Mesenchymal stem cell (in vitro differentiated cells and primary cell): ENCODE measurements at regions not wholly inside any gene's neighbourhood (a gene's known extent, or its start where the extent isn't known, plus 50 kb on each side); places are given as distances from the start of the nearest gene placed in this dataset.

Experiments
- DNase-seq: peaks from one replicate; pipeline ENCODE4 v3.0.0-alpha.2; 2013
- H2AFZ ChIP-seq: one replicate; pipeline ENCODE4 v1.6.1; 2013; ENCODE audit warnings: low read depth, mild to moderate bottlenecking, control low read depth, inconsistent platforms, low read length, moderate library complexity
- H2AK5ac ChIP-seq: 2 replicates; pipeline ENCODE4 v1.6.1; 2013; ENCODE audit warnings: low read length, moderate library complexity, mild to moderate bottlenecking, inconsistent platforms; ENCODE audit not compliant: severe bottlenecking
- H2BK120ac ChIP-seq: one replicate; pipeline ENCODE4 v1.6.1; 2013; ENCODE audit warnings: low read depth, mild to moderate bottlenecking, inconsistent platforms, low read length, moderate library complexity
- H2BK12ac ChIP-seq, 2 experiments: one replicate each; pipeline ENCODE4 v1.6.1; 2013; ENCODE audit warnings: inconsistent platforms in 2 of 2, low read length in 2 of 2, mild to moderate bottlenecking in 2 of 2, moderate library complexity in 2 of 2, control low read depth in 1 of 2
- H2BK15ac ChIP-seq: one replicate; pipeline ENCODE4 v1.6.1; 2013; ENCODE audit warnings: mild to moderate bottlenecking, low read depth, inconsistent platforms; ENCODE audit not compliant: poor library complexity, severe bottlenecking
- H2BK5ac ChIP-seq: 2 replicates; pipeline ENCODE4 v1.6.1; 2013; ENCODE audit warnings: low read depth, mild to moderate bottlenecking, low read length, control low read depth, inconsistent platforms; ENCODE audit not compliant: poor library complexity, severe bottlenecking
- H3K14ac ChIP-seq, 2 experiments: one replicate each; pipeline ENCODE4 v1.6.1; 2013; ENCODE audit warnings: inconsistent platforms in 2 of 2, low read length in 2 of 2, control low read depth in 1 of 2, mild to moderate bottlenecking in 1 of 2, moderate library complexity in 1 of 2
- H3K18ac ChIP-seq, 2 experiments: one replicate each; pipeline ENCODE4 v1.6.1; 2013; ENCODE audit warnings: inconsistent platforms in 2 of 2, low read length in 2 of 2, control low read depth in 1 of 2, low read depth in 1 of 2, mild to moderate bottlenecking in 1 of 2
- H3K23ac ChIP-seq, 2 experiments: one replicate each; pipeline ENCODE4 v1.6.1; 2013; ENCODE audit warnings: inconsistent platforms in 2 of 2, low read length in 2 of 2, mild to moderate bottlenecking in 2 of 2, moderate library complexity in 2 of 2, control low read depth in 1 of 2
- H3K27ac ChIP-seq: 2 replicates; pipeline ENCODE4 v1.5.1; 2013; ENCODE audit warnings: mild to moderate bottlenecking, moderate library complexity, low read length, control low read depth, inconsistent platforms; ENCODE audit not compliant: poor library complexity, severe bottlenecking
- H3K27me3 ChIP-seq, 2 experiments: 2 replicates each; pipeline versions ENCODE4 v1.6.1 to v1.7.0; 2013; ENCODE audit warnings: low read length in 2 of 2, mild to moderate bottlenecking in 2 of 2, moderate library complexity in 2 of 2, control low read depth in 1 of 2, inconsistent platforms in 1 of 2; ENCODE audit not compliant: control insufficient read depth in 1 of 2, insufficient read depth in 1 of 2
- H3K36me3 ChIP-seq, 2 experiments: 2 replicates each; pipeline versions ENCODE4 v1.6.1 to v1.7.0; 2013; ENCODE audit warnings: low read length in 2 of 2, control low read depth in 1 of 2, inconsistent platforms in 1 of 2, low read depth in 1 of 2, mild to moderate bottlenecking in 1 of 2; ENCODE audit not compliant: insufficient read depth in 2 of 2, control insufficient read depth in 1 of 2
- H3K4ac ChIP-seq, 2 experiments: one replicate each; pipeline ENCODE4 v1.6.1; 2013; ENCODE audit warnings: inconsistent platforms in 2 of 2, low read length in 2 of 2, mild to moderate bottlenecking in 2 of 2, moderate library complexity in 2 of 2, control low read depth in 1 of 2, low read depth in 1 of 2
- H3K4me1 ChIP-seq: 2 replicates; pipeline ENCODE4 v1.6.1; 2013; ENCODE audit warnings: low read depth, low read length, control low read depth; ENCODE audit not compliant: control insufficient read depth, insufficient read depth
- H3K4me2 ChIP-seq: 2 replicates; pipeline ENCODE4 v1.6.1; 2013; ENCODE audit warnings: low read length, mild to moderate bottlenecking, inconsistent platforms; ENCODE audit not compliant: poor library complexity, severe bottlenecking
- H3K4me3 ChIP-seq, 2 experiments: 2 replicates each; pipeline versions ENCODE4 v1.5.1 to v1.7.0; 2013; ENCODE audit warnings: low read length in 2 of 2, mild to moderate bottlenecking in 2 of 2, control low read depth in 1 of 2, low read depth in 1 of 2; ENCODE audit not compliant: insufficient read depth in 1 of 2
- H3K79me1 ChIP-seq: replicated peaks from 2 replicates; pipeline ENCODE4 v1.6.1; 2013; ENCODE audit warnings: mild to moderate bottlenecking, control low read depth, low read length, inconsistent platforms; ENCODE audit not compliant: poor library complexity, severe bottlenecking
- H3K9ac ChIP-seq: 2 replicates; pipeline ENCODE4 v1.7.0; 2013; ENCODE audit warnings: mild to moderate bottlenecking, low read length, moderate library complexity
- H3K9me3 ChIP-seq: 2 replicates; pipeline ENCODE4 v1.7.0; 2013; ENCODE audit warnings: mild to moderate bottlenecking, low read length; ENCODE audit not compliant: control insufficient read depth
- H4K8ac ChIP-seq: one replicate; pipeline ENCODE4 v1.6.1; 2013; ENCODE audit warnings: inconsistent platforms, mild to moderate bottlenecking, low read length, moderate library complexity
- H4K91ac ChIP-seq: one replicate; pipeline ENCODE4 v1.6.1; 2013; ENCODE audit warnings: mild to moderate bottlenecking, low read length, inconsistent platforms
- WGBS: methylation state at CpG from one replicate; pipeline ENCODE4 v1.1.7; 2013; ENCODE audit warnings: mixed read lengths; 5-methylcytosine and 5-hydroxymethylcytosine counted together

DNA sequence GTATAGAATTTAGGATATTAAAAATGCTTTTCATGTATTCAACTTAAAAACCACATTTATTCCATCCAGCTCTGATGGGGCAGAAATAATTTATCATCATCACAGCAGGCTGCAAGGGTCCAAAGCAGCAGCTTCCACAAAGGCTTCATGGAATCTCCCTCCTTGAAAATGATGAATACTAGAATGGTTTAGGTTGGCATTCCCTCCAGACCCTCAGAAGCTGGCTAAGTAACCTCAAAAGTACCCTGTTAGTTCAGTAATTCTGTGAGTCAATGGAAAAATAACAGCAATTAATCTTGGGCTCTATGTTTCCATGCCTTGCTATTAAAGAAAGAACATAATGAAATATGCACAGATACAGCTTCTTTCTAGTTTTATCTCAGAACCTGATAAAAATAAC is 594.9 kb upstream of the DIPK2B start:
- no peak overlapping the region for H2BK15ac ChIP-seq
- H3K4me3 ChIP-seq: no peak overlapping the region
- H2AK5ac ChIP-seq: no peak overlapping the region
- H2AFZ ChIP-seq: no peak overlapping the region
- H4K8ac ChIP-seq: no peak overlapping the region
- no peaks in the 10 kb centered on the region for H3K79me1 ChIP-seq
- no peak overlapping the region for H2BK120ac ChIP-seq
- H2BK5ac ChIP-seq: no peak overlapping the region
- peaks cover 12% of the 10 kb centered on the region for H3K9me3 ChIP-seq
- no peak overlapping the region for H3K18ac ChIP-seq
- no peak overlapping the region for H3K27ac ChIP-seq
- no peak overlapping the region for H3K4ac ChIP-seq
- peaks cover 7% of the 10 kb centered on the region for H3K4me1 ChIP-seq
- H4K91ac ChIP-seq: no peak overlapping the region
- DNase-seq: no peak
- H3K36me3 ChIP-seq: peaks cover 0 to 3% of the 10 kb centered on the region in 2 experiments
- H3K27me3 ChIP-seq: peaks cover 0 to 12% of the 10 kb centered on the region in 2 experiments
- no peak overlapping the region for H3K4me2 ChIP-seq
- no peak overlapping the region for H2BK12ac ChIP-seq
- no peak overlapping the region for H3K23ac ChIP-seq
- H3K9ac ChIP-seq: no peak overlapping the region
- H3K14ac ChIP-seq: no peak overlapping the region

DNA sequence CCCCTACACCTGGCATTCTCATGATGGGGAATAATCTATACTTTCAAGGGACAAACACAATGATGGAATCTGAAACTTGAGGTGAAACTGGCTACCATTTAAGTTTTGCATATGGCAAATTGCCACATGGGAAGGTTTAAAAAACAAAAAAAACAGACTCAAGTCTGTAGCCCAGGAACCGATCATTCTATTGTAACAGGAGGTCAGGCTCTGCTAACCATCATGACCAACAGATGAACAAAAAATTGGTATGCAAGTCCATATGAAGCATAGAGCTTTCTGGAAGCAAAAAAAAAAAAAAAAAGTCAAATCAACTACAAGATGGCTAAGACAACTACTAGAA is 594.3 kb upstream of the DIPK2B start:
- no peak overlapping the region for H4K8ac ChIP-seq
- H2BK12ac ChIP-seq: no peak overlapping the region
- no peak overlapping the region for H3K4me2 ChIP-seq
- no peak overlapping the region for H3K18ac ChIP-seq
- peaks cover 7% of the 10 kb centered on the region for H3K4me1 ChIP-seq
- peaks cover 0 to 3% of the 10 kb centered on the region in 2 experiments for H3K36me3 ChIP-seq
- H3K23ac ChIP-seq: no peak overlapping the region
- no peak overlapping the region for H3K9ac ChIP-seq
- H2AFZ ChIP-seq: no peak overlapping the region
- H2BK15ac ChIP-seq: no peak overlapping the region
- no peak overlapping the region for H2AK5ac ChIP-seq
- no peak overlapping the region for H2BK120ac ChIP-seq
- no peak overlapping the region for H4K91ac ChIP-seq
- H3K4me3 ChIP-seq: no peak overlapping the region
- peaks cover 12% of the 10 kb centered on the region for H3K9me3 ChIP-seq
- no peak overlapping the region for H2BK5ac ChIP-seq
- no peak overlapping the region for H3K4ac ChIP-seq
- WGBS: 100% methylated on average over 1 of the region's 1 CpG
- H3K27ac ChIP-seq: no peak overlapping the region
- no peaks in the 10 kb centered on the region for H3K79me1 ChIP-seq
- no peak for DNase-seq
- no peak overlapping the region for H3K14ac ChIP-seq
- H3K27me3 ChIP-seq: peaks cover 0 to 13% of the 10 kb centered on the region in 2 experiments

DNA sequence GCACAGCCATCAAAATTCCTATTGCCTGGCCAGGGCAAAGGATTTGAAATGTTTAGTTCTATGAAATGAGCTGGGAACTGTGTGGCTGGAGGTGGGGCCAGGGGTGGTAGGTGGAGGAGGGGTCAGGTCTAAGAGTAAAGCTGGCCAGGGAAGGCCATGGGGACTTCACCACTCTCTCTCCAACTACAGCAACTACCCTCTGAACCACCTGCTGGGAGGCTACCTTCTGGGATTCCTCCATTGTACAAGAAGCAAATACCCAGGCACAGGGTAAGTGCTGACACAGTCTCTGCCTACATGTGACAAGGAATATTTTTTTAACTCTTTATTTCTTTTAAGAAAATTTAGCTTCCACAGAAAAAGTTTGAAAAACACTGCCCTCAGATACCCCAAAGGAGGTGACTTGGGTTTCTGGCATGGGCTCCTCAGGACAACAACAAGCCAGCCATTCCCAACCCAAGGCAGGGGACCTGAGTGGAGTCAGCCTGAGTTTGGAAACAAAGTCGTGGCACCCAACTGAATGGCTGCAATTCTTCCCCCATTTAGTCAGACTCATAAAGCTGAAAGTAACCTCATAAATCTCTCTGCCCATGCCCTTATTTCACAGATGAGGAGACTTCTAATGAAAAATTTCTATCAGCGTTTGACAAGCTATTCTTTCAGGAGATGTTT is 593.8 kb upstream of the DIPK2B start:
- no peak overlapping the region for H2BK5ac ChIP-seq
- H4K8ac ChIP-seq: no peak overlapping the region
- no peak overlapping the region for H2AK5ac ChIP-seq
- peaks cover 4% of the 10 kb centered on the region for H3K4me1 ChIP-seq
- no peak overlapping the region for H2BK12ac ChIP-seq
- H3K27me3 ChIP-seq: peaks cover 0 to 17% of the 10 kb centered on the region in 2 experiments
- H3K4ac ChIP-seq: no peak overlapping the region
- H3K9me3 ChIP-seq: peaks cover 12% of the 10 kb centered on the region
- no peak overlapping the region for H3K9ac ChIP-seq
- WGBS: 100% methylated on average over 1 of the region's 2 CpGs
- no peak overlapping the region for H3K27ac ChIP-seq
- H2AFZ ChIP-seq: no peak overlapping the region
- no peak overlapping the region for H3K4me2 ChIP-seq
- H2BK120ac ChIP-seq: no peak overlapping the region
- H3K79me1 ChIP-seq: no peaks in the 10 kb centered on the region
- no peak overlapping the region for H3K14ac ChIP-seq
- no peak overlapping the region for H2BK15ac ChIP-seq
- no peak overlapping the region for H3K4me3 ChIP-seq
- no peak overlapping the region for H3K18ac ChIP-seq
- DNase-seq: no peak
- H3K36me3 ChIP-seq: peaks cover 0 to 3% of the 10 kb centered on the region in 2 experiments
- H4K91ac ChIP-seq: no peak overlapping the region
- no peak overlapping the region for H3K23ac ChIP-seq

DNA sequence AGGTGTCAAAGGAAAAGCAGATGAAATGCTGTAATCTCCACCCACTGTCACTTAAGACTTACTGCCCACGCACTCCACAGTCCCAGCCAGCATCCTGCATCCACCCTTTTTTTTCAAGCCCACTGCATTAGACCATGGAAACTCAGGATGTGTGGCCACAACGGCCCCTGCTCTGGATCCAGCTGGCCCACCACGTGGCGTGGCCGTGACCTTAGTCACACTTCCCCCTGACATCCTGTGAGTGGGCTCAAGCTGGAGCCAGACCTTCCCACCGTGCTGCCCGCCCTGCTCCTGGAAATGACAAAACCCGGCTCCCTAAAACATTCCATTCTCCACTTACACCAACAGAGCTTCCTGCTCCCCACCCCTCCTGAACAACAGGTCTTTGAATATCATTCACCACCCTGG is 588.3 kb upstream of the DIPK2B start:
- Histone ChIP-seq H3K4ac (peak overlapping the region in 1 of 2 experiments; percentile 61), H3K4me1 (peaks cover 6% of the 10 kb centered on the region), H2BK5ac (no peak overlapping the region), H3K23ac (no peak overlapping the region), H3K27me3 (peaks cover 0 to 37% of the 10 kb centered on the region in 2 experiments), H3K79me1 (no peaks in the 10 kb centered on the region), H3K9ac (peak overlapping the region; percentile 12), H2AK5ac (no peak overlapping the region), H4K8ac (no peak overlapping the region), H3K27ac (peak overlapping the region; percentile 59), H3K9me3 (peaks cover 12% of the 10 kb centered on the region), H3K14ac (peak overlapping the region in 1 of 2 experiments; percentile 9), H2BK15ac (no peak overlapping the region), H2BK120ac (no peak overlapping the region), H3K4me3 (peak overlapping the region in 1 of 2 experiments; percentile 26), H3K36me3 (no peaks in the 10 kb centered on the region), H4K91ac (no peak overlapping the region), H3K4me2 (peak overlapping the region; percentile 23), H2BK12ac (peak overlapping the region in 1 of 2 experiments; percentile 93), H3K18ac (peak overlapping the region in 1 of 2 experiments; percentile 70), H2AFZ (peak overlapping the region; percentile 14)
- DNase-seq: peak; percentile 52
- whole genome bisulfite sequencing: 10% methylated on average over 8 of the region's 8 CpGs
